GM18502 (cell line): ENCODE measurements at regions not wholly inside any gene's neighbourhood (a gene's known extent, or its start where the extent isn't known, plus 50 kb on each side); places are given as distances from the start of the nearest gene placed in this dataset.
"Not testable (repeated sequence)": the region's sequence is repeated elsewhere in the genome, so short reads cannot be mapped to it uniquely, and the experiment has no call there.

Experiments used
- ATAC-seq: cut with Tn5 transposase; IDR thresholded peaks from one replicate; pipeline ENCODE4 v1.9.1; 2021; ENCODE audit warnings: mild to moderate bottlenecking; ENCODE audit not compliant: unreplicated experiment, poor library complexity

GRCh38 chr22:23466351-23466750 lies 113.7 kb downstream of the IGLL1 start:
- no peak for ATAC-seq

GRCh38 chr22:23464796-23465195 lies 115.3 kb downstream of the IGLL1 start:
- ATAC-seq: not testable (repeated sequence)

DNA sequence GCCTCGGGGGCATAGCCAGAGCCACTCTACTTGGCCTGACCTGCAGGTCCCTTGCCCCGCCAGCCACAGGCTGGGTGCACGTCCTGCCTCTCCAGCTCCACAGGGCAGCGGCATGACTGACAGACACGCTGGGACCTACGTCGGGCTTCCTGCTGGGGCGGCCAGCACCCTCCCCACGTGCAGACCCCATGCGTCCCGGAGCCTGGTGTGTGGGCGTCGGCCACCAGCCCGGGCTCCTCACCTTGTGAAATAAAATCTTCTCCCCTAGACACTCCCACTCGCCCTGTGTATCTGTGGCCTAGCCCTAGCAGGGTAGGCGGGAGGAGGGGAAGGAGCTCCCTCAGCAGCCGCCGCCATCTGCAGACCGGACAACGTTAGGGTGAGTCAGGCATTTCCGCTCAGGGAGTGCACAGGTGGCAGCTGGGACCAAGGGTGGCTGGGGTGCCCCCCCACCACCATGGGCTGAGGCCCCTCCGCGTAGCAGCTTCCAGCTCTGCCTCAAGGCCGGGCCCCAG lies 119.5 kb downstream of the IGLL1 start:
- ATAC-seq: not testable (repeated sequence)

DNA sequence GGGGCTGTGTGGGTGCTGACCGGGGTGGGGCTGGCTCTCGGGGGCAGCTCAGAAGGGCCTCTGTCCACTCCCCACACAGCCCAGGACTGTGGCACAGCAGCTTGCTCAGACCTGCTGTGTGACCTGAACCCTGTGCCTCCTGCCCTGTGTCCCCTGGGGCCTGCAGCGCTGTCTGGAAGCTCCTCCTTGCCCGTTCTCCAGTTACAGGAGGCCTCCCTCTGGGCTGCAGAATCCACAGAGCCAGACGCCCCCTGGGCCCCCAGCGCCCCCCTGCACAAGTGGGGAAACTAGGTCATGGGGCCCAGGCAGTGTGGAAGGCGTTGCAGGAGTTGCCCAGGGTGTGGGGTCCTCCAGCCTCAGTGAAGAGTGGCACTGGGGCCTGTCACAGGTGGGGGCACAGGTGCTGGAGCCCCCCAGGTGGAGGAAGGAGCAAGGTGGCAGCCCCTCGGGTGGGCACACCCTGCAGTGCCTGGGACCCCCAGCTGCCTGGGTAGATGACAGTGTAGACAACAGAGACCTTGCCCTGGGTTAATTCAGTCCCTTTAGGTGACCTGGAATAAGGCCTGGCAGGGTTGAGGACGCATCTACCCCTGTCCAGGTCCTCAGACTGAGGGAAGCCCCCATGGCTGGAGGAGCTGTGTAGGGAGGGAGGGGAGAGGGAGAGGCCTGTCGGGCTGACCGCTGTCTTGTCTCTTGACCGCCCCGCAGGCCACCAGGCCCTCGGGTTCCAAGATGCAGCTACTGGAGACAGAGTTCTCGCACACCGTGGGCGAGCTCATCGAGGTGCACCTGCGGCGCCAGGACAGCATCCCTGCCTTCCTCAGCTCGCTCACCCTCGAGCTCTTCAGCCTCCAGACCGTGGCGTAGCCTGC lies 120.2 kb downstream of the IGLL1 start:
- ATAC-seq: not testable (repeated sequence)

DNA sequence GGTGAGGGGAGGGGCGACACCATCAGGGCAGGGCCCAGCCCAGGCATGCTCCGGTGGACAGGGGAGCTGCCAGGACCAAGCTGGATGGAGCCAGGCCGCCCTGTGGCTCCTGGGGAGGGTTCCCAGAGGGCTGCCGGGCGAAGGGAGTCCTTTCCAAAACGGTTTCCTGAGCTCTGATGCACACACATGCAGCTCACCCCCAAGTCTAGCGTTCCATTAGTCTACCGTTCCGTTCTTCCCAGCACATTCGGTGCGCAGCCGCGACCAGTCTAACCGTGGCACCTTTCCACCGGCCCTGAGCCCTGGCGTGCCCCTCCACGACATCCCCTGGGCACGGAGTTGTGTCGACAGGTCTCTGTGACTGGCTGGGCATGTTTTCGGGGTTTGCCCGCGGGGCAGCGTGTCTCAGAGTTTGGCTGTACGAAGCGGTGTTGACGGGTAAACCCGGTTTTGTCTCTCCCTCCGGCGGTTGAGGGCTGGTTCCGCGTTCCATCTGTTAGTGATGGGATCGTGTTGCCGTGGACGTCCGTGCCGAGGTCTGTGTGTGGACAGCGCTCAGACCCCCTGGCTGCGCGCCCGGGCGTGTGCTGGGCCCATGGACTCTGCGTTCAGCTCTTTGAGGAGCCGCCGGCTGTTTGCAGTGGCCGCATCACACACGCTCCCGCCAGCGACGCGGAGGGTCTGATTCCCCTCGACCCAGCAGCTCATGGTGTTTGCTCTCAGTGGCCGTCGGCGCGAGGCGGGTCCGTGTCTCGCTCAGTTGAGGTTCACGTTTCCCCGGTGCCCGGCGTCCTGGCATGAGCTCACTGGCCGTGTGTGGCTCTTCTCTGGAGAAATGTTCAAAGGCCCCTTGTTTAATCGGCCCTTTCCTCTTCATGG lies 121.2 kb downstream of the IGLL1 start:
- ATAC-seq: no peak

DNA sequence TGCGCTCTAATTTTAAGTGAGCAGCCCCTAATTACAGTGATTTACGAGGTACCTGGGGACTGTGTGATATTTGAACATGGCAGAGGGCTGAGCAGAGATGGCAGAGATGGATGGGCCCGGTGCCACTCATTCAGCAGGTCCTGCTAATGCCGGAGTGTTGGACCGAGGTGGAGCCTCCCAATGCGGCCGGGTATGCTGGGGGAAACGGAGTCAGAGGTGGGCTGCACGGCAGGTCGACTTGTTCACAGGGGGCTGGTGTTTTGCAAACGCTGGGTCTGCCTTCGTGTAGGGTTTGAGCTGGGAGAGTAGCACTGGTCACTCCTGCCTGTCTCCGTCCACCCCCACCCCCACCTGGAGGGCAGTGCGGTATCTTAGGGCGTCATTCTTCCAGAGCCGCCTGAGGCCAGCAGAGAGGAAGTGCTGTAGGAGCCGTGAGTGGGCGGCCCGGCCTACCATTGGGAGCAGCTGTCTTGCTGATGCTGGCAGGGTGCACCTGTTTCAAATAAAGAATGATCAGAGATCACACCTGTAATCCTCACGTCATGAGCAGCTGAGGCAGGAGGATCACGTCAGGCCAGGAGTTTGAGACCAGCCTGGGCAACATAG lies 122.6 kb downstream of the IGLL1 start:
- ATAC-seq: no peak

- ATAC-seq: not testable (repeated sequence)
Measured at GRCh38 chr22:23456666-23457379, 123.3 kb downstream of the IGLL1 start.

- not testable (repeated sequence) for ATAC-seq
Measured at GRCh38 chr22:23454345-23454744, 125.7 kb downstream of the IGLL1 start.

DNA sequence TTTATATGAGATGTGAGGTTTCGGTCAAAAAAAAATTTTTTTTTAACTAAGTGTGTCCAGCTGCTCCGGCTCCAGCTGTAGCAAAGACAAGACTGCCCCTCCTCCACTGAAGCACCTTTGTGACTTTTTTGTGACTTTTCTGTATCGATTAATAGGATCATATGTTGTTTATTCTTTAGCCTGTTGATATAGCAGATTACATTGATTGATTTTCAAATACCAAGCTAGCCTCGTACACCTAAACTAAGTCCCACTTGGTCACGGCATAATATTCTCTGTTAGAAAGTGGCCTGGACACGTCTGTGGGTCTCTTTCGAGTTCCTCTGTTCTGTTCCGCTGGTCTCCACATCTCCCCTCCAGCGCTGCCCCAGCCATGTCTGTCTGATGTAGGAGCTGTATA lies 126.8 kb downstream of the IGLL1 start:
- ATAC-seq: no peak

DNA sequence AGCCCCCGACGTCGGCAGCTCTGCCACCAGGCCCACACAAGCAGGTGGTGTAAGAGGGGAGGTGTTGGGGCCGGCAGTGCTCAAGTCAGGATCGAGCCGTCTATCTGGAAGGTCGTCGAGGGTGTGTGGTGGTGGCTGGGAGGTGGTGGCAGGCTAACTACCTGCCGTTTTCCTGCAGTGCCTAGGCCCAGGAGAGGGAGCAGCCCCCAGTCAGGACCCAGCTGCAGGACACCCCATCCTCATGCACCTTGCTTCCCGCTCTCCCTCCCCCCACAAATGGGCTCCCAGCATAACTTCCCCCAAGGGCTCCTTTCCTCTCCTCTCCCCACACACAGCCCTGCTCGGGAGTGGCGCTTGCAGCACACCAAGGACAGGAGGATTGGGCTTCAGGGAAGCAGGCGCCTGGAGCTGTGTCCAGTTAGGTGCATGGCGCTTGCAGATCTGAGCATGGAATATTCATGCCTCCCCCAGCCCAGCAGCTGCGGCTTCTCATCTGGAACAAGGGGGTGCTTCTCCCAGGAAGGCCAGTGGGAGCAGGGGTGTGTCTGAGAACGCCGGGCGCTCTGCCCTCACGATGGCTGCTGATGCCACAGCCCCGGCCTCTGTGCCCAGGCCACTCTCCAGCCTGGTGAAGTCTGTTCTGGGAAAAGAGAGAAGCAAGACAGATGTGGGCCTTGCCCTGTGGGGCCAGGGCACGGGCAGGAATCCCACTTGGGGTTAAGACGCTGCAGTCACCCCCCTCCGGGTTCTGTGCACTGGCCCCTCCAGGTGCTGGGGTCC lies 127.7 kb downstream of the IGLL1 start:
- no peak for ATAC-seq

GRCh38 chr22:23451452-23452230 lies 128.4 kb downstream of the IGLL1 start:
- ATAC-seq: not testable (repeated sequence)

DNA sequence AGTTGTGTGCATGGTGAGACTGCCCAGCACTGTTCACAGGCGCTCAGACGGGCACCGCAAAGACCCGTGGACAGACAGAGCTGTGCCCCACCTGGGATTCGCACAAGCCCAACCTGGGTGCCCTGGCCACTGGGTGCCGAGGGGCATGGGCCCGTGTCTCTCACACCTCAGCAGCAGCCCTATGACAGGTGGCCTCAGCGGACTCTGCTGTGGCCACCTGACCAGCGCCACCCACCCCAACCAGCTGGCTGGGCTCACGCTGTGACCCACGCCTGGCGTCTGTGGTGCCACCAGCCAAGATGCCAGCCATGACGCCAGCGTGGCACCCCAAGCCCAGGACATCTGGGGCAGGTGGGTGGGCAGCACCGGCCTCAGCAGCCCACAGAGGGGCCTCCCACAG lies 129.3 kb downstream of the IGLL1 start:
- ATAC-seq: not testable (repeated sequence)

DNA sequence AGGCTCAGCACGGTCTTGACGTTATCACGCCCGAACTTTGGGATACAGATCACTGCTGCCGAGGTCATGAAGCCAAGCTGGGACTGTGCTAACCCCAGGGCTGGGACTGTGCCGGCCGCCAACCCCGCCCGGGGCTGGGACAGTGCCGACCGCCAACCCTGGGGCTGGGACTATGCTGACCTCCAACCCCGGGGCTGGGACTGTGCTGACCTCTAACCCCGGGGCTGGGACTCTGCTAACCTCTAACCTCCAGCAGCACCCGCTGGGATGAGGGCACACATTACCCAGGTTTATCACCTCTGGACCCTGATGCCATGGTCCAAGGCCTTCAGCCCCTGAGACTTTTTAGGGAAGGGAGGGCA lies 129.7 kb downstream of the IGLL1 start:
- ATAC-seq: no peak

- not testable (repeated sequence) for ATAC-seq
Measured at GRCh38 chr22:23449748-23450433, 130.2 kb downstream of the IGLL1 start.

GRCh38 chr22:23448499-23449288 lies 131.4 kb downstream of the IGLL1 start:
- not testable (repeated sequence) for ATAC-seq

DNA sequence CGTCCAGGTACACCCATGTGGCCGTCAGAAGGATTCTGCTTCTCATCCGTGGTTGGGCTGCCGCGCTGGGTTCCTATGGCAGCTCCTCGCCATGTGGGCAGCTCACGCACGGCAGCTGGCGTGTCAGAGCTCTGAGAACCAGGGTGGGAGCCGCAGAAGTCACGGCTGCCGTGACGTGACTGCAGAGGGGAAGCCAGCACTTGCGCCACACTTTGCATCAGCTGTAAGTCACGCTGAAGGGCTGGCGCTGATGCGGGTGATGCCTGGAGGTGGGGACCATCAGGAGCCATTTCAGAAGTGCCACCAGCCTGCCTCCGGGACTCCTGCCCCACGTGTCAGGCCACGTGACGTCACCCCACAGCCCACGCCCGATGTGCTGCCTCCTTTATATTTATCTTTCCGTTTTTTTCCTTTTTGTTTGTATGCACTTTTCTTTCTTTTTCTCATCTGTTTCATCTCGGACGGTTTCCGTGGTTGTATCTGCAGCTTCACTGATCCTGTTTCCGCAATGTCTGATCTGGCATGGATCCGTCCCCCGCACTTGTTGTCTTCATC lies 133.2 kb downstream of the IGLL1 start:
- no peak for ATAC-seq

DNA sequence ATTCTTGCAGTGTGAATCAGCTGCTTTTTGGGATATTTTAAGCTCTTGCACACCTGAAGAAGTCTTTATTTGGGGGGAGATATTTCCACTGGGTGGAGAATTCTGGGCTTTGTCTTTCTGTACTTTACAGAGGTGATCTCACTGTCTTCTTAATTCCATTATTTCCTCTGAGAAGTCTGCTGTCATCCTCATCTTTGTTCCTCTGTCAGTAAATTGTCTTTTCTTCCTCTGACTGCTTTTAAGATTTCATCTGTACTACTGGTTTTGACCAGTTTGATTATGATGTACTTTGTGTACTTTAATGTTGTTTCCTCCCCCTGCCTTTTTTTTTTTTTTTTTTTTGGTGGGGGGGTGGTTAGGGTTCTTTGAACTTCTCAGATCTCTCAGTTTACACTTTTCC lies 133.9 kb downstream of the IGLL1 start:
- ATAC-seq: not testable (repeated sequence)
